ENCODE measurements at regions not wholly inside any gene's neighbourhood (a gene's known extent, or its start where the extent isn't known, plus 50 kb on each side); places are given as distances from the start of the nearest gene placed in this dataset.

DNA sequence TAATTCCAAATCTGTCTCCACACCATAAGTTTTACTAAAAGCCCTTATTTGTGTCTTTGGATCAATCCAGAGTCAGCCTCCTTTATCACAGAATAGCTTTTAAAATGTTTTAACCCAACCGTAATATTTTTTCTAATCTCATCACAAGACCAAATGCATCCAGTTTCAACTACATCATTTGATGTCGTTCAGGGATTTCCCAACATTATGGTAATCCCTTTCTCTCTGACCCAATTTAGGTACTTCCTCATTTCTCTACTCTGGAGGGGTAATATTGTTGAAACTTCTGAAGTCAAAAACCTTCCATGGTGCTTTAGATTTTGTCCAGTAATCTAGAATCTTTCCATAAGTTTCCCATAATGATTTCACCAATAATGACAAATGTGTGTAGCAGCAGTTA lies 596.8 kb downstream of the SOX5 start:
- H4K8ac ChIP-seq (ENCODE audit: low read depth, low read length) = no peak overlapping the region
- H3K14ac ChIP-seq (ENCODE audit: low read length) = no peak overlapping the region
- no peak overlapping the region for H3K4ac ChIP-seq (ENCODE audit: low read length)
- H3K36me3 ChIP-seq (replicated peaks in 1 of 2; ENCODE audit: control insufficient read depth in 2 of 2, insufficient read depth in 2 of 2, low read length in 2 of 2) = no peaks in the 10 kb centered on the region
- H2BK12ac ChIP-seq (ENCODE audit: low read length) = no peak overlapping the region
- H3K4me1 ChIP-seq (ENCODE audit: control insufficient read depth in 2 of 2, insufficient read depth in 1 of 2, low read depth in 1 of 2, low read length in 2 of 2) = peaks cover 1 to 6% of the 10 kb centered on the region in 2 donors
- WGBS, 2 donors (ENCODE audit: extremely low coverage in 2 of 2, insufficient read length in 2 of 2, insufficient replicate concordance in 1 of 2) = no CpG with 5 or more reads among the region's 2 CpGs
- H3K27me3 ChIP-seq (ENCODE audit: control insufficient read depth in 3 of 3, insufficient read depth in 3 of 3, low read depth in 1 of 3, low read length in 3 of 3) = no peaks in the 10 kb centered on the region
- DNase-seq (ENCODE audit: low spot score) = no peak
- H3K18ac ChIP-seq (ENCODE audit: low read length) = no peak overlapping the region
- H2BK120ac ChIP-seq (ENCODE audit: low read depth, low read length) = no peak overlapping the region
- no peak overlapping the region for H2AK5ac ChIP-seq (ENCODE audit: low read depth, low read length)
- no peak overlapping the region for H3K9ac ChIP-seq (ENCODE audit: low read depth, low read length, poor library complexity)
- H2BK5ac ChIP-seq (ENCODE audit: low read length) = no peak overlapping the region
- no peak overlapping the region for H3K27ac ChIP-seq (replicated peaks; ENCODE audit: low read length)
- H2BK15ac ChIP-seq (ENCODE audit: low read length) = no peak overlapping the region
- no peaks in the 10 kb centered on the region for H3K79me1 ChIP-seq (ENCODE audit: low read depth, low read length)
- no peak overlapping the region for H2AFZ ChIP-seq (ENCODE audit: low read length)
- no peak overlapping the region for H4K91ac ChIP-seq (ENCODE audit: low read depth, low read length, poor library complexity)
- H3K9me3 ChIP-seq (replicated peaks in 1 of 2; ENCODE audit: control insufficient read depth in 2 of 2, insufficient read depth in 1 of 2, low read depth in 1 of 2, low read length in 2 of 2) = no peaks in the 10 kb centered on the region
- no peak overlapping the region for H3K23ac ChIP-seq (ENCODE audit: low read depth, low read length, poor library complexity)
- no peak overlapping the region for H3K4me3 ChIP-seq (ENCODE audit: low read length in 2 of 2)
- H3K4me2 ChIP-seq (ENCODE audit: insufficient read depth, low read length, poor library complexity, severe bottlenecking) = no peak overlapping the region

DNA sequence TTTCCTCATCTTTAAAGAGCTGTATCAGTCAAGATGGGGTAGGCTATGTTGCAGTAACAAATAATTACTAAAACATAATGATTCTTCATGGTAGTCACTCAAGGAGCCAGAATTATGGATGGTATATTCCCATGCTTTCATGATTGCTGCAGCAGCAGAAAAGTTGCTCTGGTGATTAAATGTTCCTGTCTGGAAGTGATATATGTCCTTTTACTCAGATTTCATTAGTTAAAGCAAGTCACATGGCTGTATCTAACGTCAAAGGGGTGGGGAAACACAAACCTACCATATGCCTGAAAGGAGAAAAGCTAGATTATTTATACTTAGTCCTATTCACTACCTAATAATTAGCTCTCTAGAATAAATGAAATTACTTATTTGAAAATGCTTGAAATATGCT lies 594.7 kb downstream of the SOX5 start:
- H3K9ac ChIP-seq (ENCODE audit: low read depth, low read length, poor library complexity) = no peak overlapping the region
- H3K4me2 ChIP-seq (ENCODE audit: insufficient read depth, low read length, poor library complexity, severe bottlenecking) = no peak overlapping the region
- no peaks in the 10 kb centered on the region for H3K27me3 ChIP-seq (ENCODE audit: control insufficient read depth in 3 of 3, insufficient read depth in 3 of 3, low read depth in 1 of 3, low read length in 3 of 3)
- H4K91ac ChIP-seq (ENCODE audit: low read depth, low read length, poor library complexity) = no peak overlapping the region
- no peaks in the 10 kb centered on the region for H3K9me3 ChIP-seq (replicated peaks in 1 of 2; ENCODE audit: control insufficient read depth in 2 of 2, insufficient read depth in 1 of 2, low read depth in 1 of 2, low read length in 2 of 2)
- no peak for DNase-seq (ENCODE audit: low spot score)
- H2BK5ac ChIP-seq (ENCODE audit: low read length) = no peak overlapping the region
- H3K4me3 ChIP-seq (ENCODE audit: low read length in 2 of 2) = no peak overlapping the region
- no peak overlapping the region for H2AFZ ChIP-seq (ENCODE audit: low read length)
- no peaks in the 10 kb centered on the region for H3K79me1 ChIP-seq (ENCODE audit: low read depth, low read length)
- H3K4me1 ChIP-seq (ENCODE audit: control insufficient read depth in 2 of 2, insufficient read depth in 1 of 2, low read depth in 1 of 2, low read length in 2 of 2) = no peaks in the 10 kb centered on the region
- no peak overlapping the region for H2BK120ac ChIP-seq (ENCODE audit: low read depth, low read length)
- no CpG with 5 or more reads among the region's 1 CpG for WGBS, 2 donors (ENCODE audit: extremely low coverage in 2 of 2, insufficient read length in 2 of 2, insufficient replicate concordance in 1 of 2)
- no peak overlapping the region for H2BK12ac ChIP-seq (ENCODE audit: low read length)
- no peak overlapping the region for H3K14ac ChIP-seq (ENCODE audit: low read length)
- no peak overlapping the region for H2BK15ac ChIP-seq (ENCODE audit: low read length)
- H4K8ac ChIP-seq (ENCODE audit: low read depth, low read length) = no peak overlapping the region
- no peak overlapping the region for H3K18ac ChIP-seq (ENCODE audit: low read length)
- no peak overlapping the region for H3K27ac ChIP-seq (replicated peaks; ENCODE audit: low read length)
- no peak overlapping the region for H3K23ac ChIP-seq (ENCODE audit: low read depth, low read length, poor library complexity)
- H3K4ac ChIP-seq (ENCODE audit: low read length) = no peak overlapping the region
- H3K36me3 ChIP-seq (replicated peaks in 1 of 2; ENCODE audit: control insufficient read depth in 2 of 2, insufficient read depth in 2 of 2, low read length in 2 of 2) = no peaks in the 10 kb centered on the region
- no peak overlapping the region for H2AK5ac ChIP-seq (ENCODE audit: low read depth, low read length)

DNA sequence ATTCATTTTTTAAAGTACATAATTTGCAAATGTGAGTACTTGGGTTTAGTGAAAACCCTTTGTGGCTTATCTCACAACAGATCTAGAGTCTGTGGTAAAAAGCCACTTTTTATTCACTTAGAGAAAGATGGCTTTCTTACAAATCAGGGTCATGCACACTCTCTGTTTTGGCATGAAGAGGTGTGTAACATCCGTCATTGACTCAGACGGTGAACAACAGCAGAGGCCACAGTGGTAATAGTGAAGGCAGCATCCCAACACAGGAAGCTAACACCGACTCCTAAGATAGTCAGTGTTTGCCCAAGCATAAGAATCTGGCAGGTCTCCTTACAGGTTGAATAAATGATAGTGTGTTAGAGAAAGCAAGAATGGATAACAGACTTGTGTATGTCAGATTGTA lies 593.0 kb downstream of the SOX5 start:
- no peak for DNase-seq (ENCODE audit: low spot score)
- H3K27ac ChIP-seq (replicated peaks; ENCODE audit: low read length) = no peak overlapping the region
- no peak overlapping the region for H2AFZ ChIP-seq (ENCODE audit: low read length)
- H3K36me3 ChIP-seq (replicated peaks in 1 of 2; ENCODE audit: control insufficient read depth in 2 of 2, insufficient read depth in 2 of 2, low read length in 2 of 2) = no peaks in the 10 kb centered on the region
- no peak overlapping the region for H2AK5ac ChIP-seq (ENCODE audit: low read depth, low read length)
- no peak overlapping the region for H3K18ac ChIP-seq (ENCODE audit: low read length)
- H4K8ac ChIP-seq (ENCODE audit: low read depth, low read length) = no peak overlapping the region
- H3K9me3 ChIP-seq (replicated peaks in 1 of 2; ENCODE audit: control insufficient read depth in 2 of 2, insufficient read depth in 1 of 2, low read depth in 1 of 2, low read length in 2 of 2) = no peaks in the 10 kb centered on the region
- no peak overlapping the region for H3K4me3 ChIP-seq (ENCODE audit: low read length in 2 of 2)
- H3K9ac ChIP-seq (ENCODE audit: low read depth, low read length, poor library complexity) = no peak overlapping the region
- H3K23ac ChIP-seq (ENCODE audit: low read depth, low read length, poor library complexity) = no peak overlapping the region
- H4K91ac ChIP-seq (ENCODE audit: low read depth, low read length, poor library complexity) = no peak overlapping the region
- H3K4me2 ChIP-seq (ENCODE audit: insufficient read depth, low read length, poor library complexity, severe bottlenecking) = no peak overlapping the region
- H2BK12ac ChIP-seq (ENCODE audit: low read length) = no peak overlapping the region
- no peaks in the 10 kb centered on the region for H3K79me1 ChIP-seq (ENCODE audit: low read depth, low read length)
- H3K4me1 ChIP-seq (ENCODE audit: control insufficient read depth in 2 of 2, insufficient read depth in 1 of 2, low read depth in 1 of 2, low read length in 2 of 2) = no peaks in the 10 kb centered on the region
- H2BK120ac ChIP-seq (ENCODE audit: low read depth, low read length) = no peak overlapping the region
- no peak overlapping the region for H3K14ac ChIP-seq (ENCODE audit: low read length)
- H2BK5ac ChIP-seq (ENCODE audit: low read length) = no peak overlapping the region
- H2BK15ac ChIP-seq (ENCODE audit: low read length) = no peak overlapping the region
- no peak overlapping the region for H3K4ac ChIP-seq (ENCODE audit: low read length)
- H3K27me3 ChIP-seq (ENCODE audit: control insufficient read depth in 3 of 3, insufficient read depth in 3 of 3, low read depth in 1 of 3, low read length in 3 of 3) = no peaks in the 10 kb centered on the region
- no CpG with 5 or more reads among the region's 3 CpGs for WGBS, 2 donors (ENCODE audit: extremely low coverage in 2 of 2, insufficient read length in 2 of 2, insufficient replicate concordance in 1 of 2)

DNA sequence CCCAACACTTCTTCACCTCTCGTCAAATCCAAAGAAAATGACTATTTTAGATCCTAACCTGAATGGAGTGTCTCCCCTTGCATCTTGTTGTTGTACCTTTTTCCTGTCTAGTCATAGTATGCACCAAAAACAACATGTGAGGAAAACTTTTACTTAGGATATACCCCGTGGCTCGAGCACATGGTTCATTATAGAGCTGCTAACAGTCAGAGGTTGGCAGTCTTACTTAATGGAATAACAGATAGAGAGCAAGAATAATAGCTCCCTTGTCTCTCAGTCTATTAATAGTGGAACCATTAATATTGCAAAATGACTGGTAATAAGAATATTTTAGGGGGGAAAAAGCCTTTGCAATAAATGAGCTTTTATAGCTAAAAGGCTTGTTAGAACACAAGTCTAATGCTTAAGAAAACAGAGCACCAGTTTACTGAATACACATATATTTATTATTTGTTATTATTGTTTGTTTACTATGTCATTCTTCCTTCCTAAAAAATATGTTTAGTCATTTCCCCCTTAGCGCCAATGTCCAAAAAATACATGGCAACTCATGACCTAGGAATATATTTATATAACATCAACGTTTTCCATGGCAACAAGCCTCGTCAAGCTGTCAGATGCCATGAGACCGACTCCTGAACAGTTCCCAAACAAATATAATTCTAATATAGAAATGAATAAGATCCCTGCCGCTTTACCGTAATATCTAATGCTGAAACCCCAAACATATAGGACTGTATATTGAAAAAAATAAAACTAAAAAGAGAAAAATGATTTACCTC lies 592.4 kb downstream of the SOX5 start:
- Histone ChIP-seq H4K91ac (ENCODE audit: low read depth, low read length, poor library complexity) (no peak overlapping the region), H3K14ac (ENCODE audit: low read length) (no peak overlapping the region), H3K4me2 (ENCODE audit: insufficient read depth, low read length, poor library complexity, severe bottlenecking) (no peak overlapping the region), H2BK12ac (ENCODE audit: low read length) (no peak overlapping the region), H3K4me1 (ENCODE audit: control insufficient read depth in 2 of 2, insufficient read depth in 1 of 2, low read depth in 1 of 2, low read length in 2 of 2) (no peaks in the 10 kb centered on the region), H2BK15ac (ENCODE audit: low read length) (no peak overlapping the region), H2AFZ (ENCODE audit: low read length) (no peak overlapping the region), H3K4me3 (ENCODE audit: low read length in 2 of 2) (no peak overlapping the region), H3K79me1 (ENCODE audit: low read depth, low read length) (no peaks in the 10 kb centered on the region), H3K27ac (replicated peaks; ENCODE audit: low read length) (no peak overlapping the region), H3K9me3 (replicated peaks in 1 of 2; ENCODE audit: control insufficient read depth in 2 of 2, insufficient read depth in 1 of 2, low read depth in 1 of 2, low read length in 2 of 2) (no peaks in the 10 kb centered on the region), H2BK120ac (ENCODE audit: low read depth, low read length) (no peak overlapping the region), H4K8ac (ENCODE audit: low read depth, low read length) (no peak overlapping the region), H3K23ac (ENCODE audit: low read depth, low read length, poor library complexity) (no peak overlapping the region), H3K18ac (ENCODE audit: low read length) (no peak overlapping the region), H3K36me3 (replicated peaks in 1 of 2; ENCODE audit: control insufficient read depth in 2 of 2, insufficient read depth in 2 of 2, low read length in 2 of 2) (no peaks in the 10 kb centered on the region), H3K9ac (ENCODE audit: low read depth, low read length, poor library complexity) (no peak overlapping the region), H3K4ac (ENCODE audit: low read length) (no peak overlapping the region), H2BK5ac (ENCODE audit: low read length) (no peak overlapping the region), H3K27me3 (ENCODE audit: control insufficient read depth in 3 of 3, insufficient read depth in 3 of 3, low read depth in 1 of 3, low read length in 3 of 3) (no peaks in the 10 kb centered on the region), H2AK5ac (ENCODE audit: low read depth, low read length) (no peak overlapping the region)
- 100% methylated on average over 1 of the region's 9 CpGs; no CpG with 5 or more reads in 1 of the 2 donors for WGBS, 2 donors (ENCODE audit: extremely low coverage in 2 of 2, insufficient read length in 2 of 2, insufficient replicate concordance in 1 of 2)
- no peak for DNase-seq (ENCODE audit: low spot score)
